Uterus (tissue), 2 donors: ENCODE measurements at regions not wholly inside any gene's neighbourhood (a gene's known extent, or its start where the extent isn't known, plus 50 kb on each side); places are given as distances from the start of the nearest gene placed in this dataset.

Experiments
- POLR2A ChIP-seq, 2 donors: fragments of 450-650 bp; IDR thresholded peaks; one replicate each; pipeline ENCODE4 v1.6.1; 2016; ENCODE audit warnings: antibody characterized with exemption in 2 of 2, mild to moderate bottlenecking in 1 of 2, moderate library complexity in 1 of 2
- TF ChIP-seq, protein P1 (sequence below), 4 experiments: fragments of 200-600 bp in 2 of 4; fragments of 450-650 bp in 2 of 4; sonication (generic) in 2 of 4; IDR thresholded peaks; one replicate each; pipeline ENCODE4 v1.5.1; 2016 to 2019; ENCODE audit warnings: antibody characterized with exemption in 4 of 4, mild to moderate bottlenecking in 2 of 4, moderate library complexity in 1 of 4

DNA sequence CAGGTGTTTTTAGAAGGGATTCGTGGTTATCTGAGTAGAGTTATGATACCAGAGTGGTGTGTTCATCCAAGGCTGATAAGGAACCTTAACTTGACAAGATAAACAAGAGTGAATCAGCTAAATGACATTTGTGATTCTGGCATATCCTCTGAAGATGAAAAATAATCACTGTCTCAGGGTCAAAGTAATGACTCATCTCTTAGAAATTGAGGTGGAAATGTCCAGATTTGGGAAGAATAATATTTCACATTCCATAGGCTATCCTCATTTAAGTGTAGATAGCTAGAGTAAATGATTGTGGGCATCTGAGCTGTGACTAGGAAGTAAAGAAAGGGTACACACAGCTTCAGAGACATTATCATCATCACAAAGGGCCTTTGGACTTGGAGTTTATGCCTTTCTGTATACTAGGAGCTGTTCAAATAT is 255.7 kb downstream of the GJA1 start:
- TF ChIP-seq, protein P1, sequence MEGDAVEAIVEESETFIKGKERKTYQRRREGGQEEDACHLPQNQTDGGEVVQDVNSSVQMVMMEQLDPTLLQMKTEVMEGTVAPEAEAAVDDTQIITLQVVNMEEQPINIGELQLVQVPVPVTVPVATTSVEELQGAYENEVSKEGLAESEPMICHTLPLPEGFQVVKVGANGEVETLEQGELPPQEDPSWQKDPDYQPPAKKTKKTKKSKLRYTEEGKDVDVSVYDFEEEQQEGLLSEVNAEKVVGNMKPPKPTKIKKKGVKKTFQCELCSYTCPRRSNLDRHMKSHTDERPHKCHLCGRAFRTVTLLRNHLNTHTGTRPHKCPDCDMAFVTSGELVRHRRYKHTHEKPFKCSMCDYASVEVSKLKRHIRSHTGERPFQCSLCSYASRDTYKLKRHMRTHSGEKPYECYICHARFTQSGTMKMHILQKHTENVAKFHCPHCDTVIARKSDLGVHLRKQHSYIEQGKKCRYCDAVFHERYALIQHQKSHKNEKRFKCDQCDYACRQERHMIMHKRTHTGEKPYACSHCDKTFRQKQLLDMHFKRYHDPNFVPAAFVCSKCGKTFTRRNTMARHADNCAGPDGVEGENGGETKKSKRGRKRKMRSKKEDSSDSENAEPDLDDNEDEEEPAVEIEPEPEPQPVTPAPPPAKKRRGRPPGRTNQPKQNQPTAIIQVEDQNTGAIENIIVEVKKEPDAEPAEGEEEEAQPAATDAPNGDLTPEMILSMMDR (IDR thresholded peaks at IDR 0.05): no peak
- no peak for TF ChIP-seq POLR2A (IDR thresholded peaks at IDR 0.05)
